DOHH2 (cell line): ENCODE measurements at regions not wholly inside any gene's neighbourhood (a gene's known extent, or its start where the extent isn't known, plus 50 kb on each side); places are given as distances from the start of the nearest gene placed in this dataset.

ENCODE experiments used
- EZH2phosphoT487 ChIP-seq: fragments of 200-600 bp; sonication (generic); IDR thresholded peaks from 2 replicates; pipeline ENCODE4 v1.6.1; 2017; ENCODE audit warnings: borderline replicate concordance, mild to moderate bottlenecking, antibody characterized with exemption, low read length, moderate library complexity, mixed read lengths
- TF ChIP-seq, protein P1 (sequence below): fragments of 200-600 bp; sonication (generic); IDR thresholded peaks from one replicate; pipeline ENCODE4 v1.5.1; 2014; ENCODE audit warnings: antibody characterized with exemption, mild to moderate bottlenecking, low read depth, low read length; ENCODE audit not compliant: poor library complexity, severe bottlenecking

DNA sequence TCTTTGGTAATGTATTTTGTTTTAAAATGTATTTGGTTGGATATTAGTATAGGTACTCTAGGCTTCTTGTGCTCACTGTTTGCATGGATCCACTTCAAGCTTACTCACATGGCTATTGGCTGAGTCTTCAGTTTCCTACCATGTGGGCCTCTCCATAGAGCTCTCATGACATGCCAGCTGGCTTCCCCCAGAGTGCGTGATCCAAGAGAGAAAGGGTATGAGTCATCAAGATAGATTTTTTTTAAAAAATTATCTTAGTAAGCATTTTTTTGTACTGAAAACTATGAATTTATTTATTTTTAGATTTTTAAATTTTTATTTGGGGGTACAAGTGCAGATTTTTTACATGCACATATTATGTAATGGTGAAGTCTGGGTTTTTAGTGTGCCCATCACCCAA is 219.1 kb upstream of the AMOT start:
- TF ChIP-seq, protein P1, sequence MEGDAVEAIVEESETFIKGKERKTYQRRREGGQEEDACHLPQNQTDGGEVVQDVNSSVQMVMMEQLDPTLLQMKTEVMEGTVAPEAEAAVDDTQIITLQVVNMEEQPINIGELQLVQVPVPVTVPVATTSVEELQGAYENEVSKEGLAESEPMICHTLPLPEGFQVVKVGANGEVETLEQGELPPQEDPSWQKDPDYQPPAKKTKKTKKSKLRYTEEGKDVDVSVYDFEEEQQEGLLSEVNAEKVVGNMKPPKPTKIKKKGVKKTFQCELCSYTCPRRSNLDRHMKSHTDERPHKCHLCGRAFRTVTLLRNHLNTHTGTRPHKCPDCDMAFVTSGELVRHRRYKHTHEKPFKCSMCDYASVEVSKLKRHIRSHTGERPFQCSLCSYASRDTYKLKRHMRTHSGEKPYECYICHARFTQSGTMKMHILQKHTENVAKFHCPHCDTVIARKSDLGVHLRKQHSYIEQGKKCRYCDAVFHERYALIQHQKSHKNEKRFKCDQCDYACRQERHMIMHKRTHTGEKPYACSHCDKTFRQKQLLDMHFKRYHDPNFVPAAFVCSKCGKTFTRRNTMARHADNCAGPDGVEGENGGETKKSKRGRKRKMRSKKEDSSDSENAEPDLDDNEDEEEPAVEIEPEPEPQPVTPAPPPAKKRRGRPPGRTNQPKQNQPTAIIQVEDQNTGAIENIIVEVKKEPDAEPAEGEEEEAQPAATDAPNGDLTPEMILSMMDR: no peak
- TF ChIP-seq EZH2phosphoT487: no peak
